HEK293 (cell line): ENCODE measurements at regions not wholly inside any gene's neighbourhood (a gene's known extent, or its start where the extent isn't known, plus 50 kb on each side); places are given as distances from the start of the nearest gene placed in this dataset.

ENCODE experiments used
- CTCF ChIA-PET: fragments of 350-600 bp; formaldehyde crosslinking; extraction: SDS; loops from one replicate; lab custom pipeline; 2021; ENCODE audit warnings: antibody characterized with exemption; lab: Yijun Ruan, JAX
- POLR2A ChIA-PET: fragments of 300-600 bp; formaldehyde crosslinking; extraction: SDS; loops from one replicate; lab custom pipeline; 2020; ENCODE audit warnings: antibody characterized with exemption, inconsistent platforms; lab: Yijun Ruan, JAX
- H3K27ac ChIP-seq: fragments of 200-500 bp; sonication (Bioruptor generic); 2 replicates; pipeline ENCODE4 v1.5.1; 2014; ENCODE audit warnings: low read depth, low read length, control low read depth, inconsistent platforms; ENCODE audit errors: extremely low read depth
- H3K36me3 ChIP-seq, 2 experiments: fragments of 200-500 bp in 1 of 2; sonication (Bioruptor generic) in 1 of 2; 1 replicate in 1 of 2; 2 replicates in 1 of 2; pipeline ENCODE4 v1.5.1; 2014 to 2017; ENCODE audit warnings: inconsistent platforms in 2 of 2, low read length in 2 of 2; ENCODE audit not compliant: control insufficient read depth in 2 of 2, insufficient read depth in 1 of 2
- H3K4me1 ChIP-seq: fragments of 200-500 bp; sonication (Bioruptor generic); 2 replicates; pipeline ENCODE4 v1.5.1; 2014; ENCODE audit warnings: mild to moderate bottlenecking, low read length, inconsistent platforms; ENCODE audit not compliant: control insufficient read depth, insufficient read depth
- H3K4me3 ChIP-seq: 2 replicates; pipeline ENCODE4 v1.5.1; 2011; ENCODE audit warnings: low read depth, mild to moderate bottlenecking, control low read depth, low read length, moderate library complexity
- H3K9me3 ChIP-seq: fragments of 200-500 bp; sonication (Bioruptor generic); 2 replicates; pipeline ENCODE4 v1.5.1; 2014; ENCODE audit warnings: low read depth, low read length, inconsistent platforms; ENCODE audit not compliant: control insufficient read depth, insufficient read depth
- KLF16 ChIP-seq: fragments of 450-650 bp; formaldehyde crosslinking; IDR thresholded peaks from 2 replicates; pipeline ENCODE4 v1.5.1; 2017; ENCODE audit warnings: missing biosample characterization, missing genetic modification characterization
- KLF9 ChIP-seq: fragments of 450-650 bp; formaldehyde crosslinking; IDR thresholded peaks from 2 replicates; pipeline ENCODE4 v1.5.1; 2016; ENCODE audit warnings: missing biosample characterization, missing genetic modification characterization, low read depth
- REPIN1 ChIP-seq: fragments of 450-650 bp; formaldehyde crosslinking; IDR thresholded peaks from 2 replicates; pipeline ENCODE4 v1.5.1; 2017; ENCODE audit warnings: missing biosample characterization, missing genetic modification characterization, low read depth
- SCRT1 ChIP-seq: fragments of 450-650 bp; formaldehyde crosslinking; IDR thresholded peaks from 2 replicates; pipeline ENCODE4 v1.5.1; 2016; ENCODE audit warnings: missing biosample characterization, missing genetic modification characterization, borderline replicate concordance
- SETDB1 ChIP-seq: IDR thresholded peaks from one replicate; pipeline ENCODE4 v1.6.1; 2017; ENCODE audit warnings: mild to moderate bottlenecking, low read length, moderate library complexity, mixed read lengths; ENCODE audit not compliant: insufficient read length
- ZBTB21 ChIP-seq: fragments of 450-650 bp; formaldehyde crosslinking; IDR thresholded peaks from 2 replicates; pipeline ENCODE4 v1.5.1; 2017; ENCODE audit warnings: missing biosample characterization, missing genetic modification characterization
- ZFP69B ChIP-seq: fragments of 450-650 bp; formaldehyde crosslinking; IDR thresholded peaks from 2 replicates; pipeline ENCODE4 v1.5.1; 2016; ENCODE audit warnings: missing biosample characterization, missing genetic modification characterization
- ZNF133 ChIP-seq: fragments of 450-650 bp; formaldehyde crosslinking; IDR thresholded peaks from 2 replicates; pipeline ENCODE4 v1.5.1; 2016; ENCODE audit warnings: missing biosample characterization, missing genetic modification characterization
- ZNF138 ChIP-seq: fragments of 450-650 bp; formaldehyde crosslinking; IDR thresholded peaks from 2 replicates; pipeline ENCODE4 v1.5.1; 2016; ENCODE audit warnings: missing biosample characterization, missing genetic modification characterization, borderline replicate concordance
- ZNF155 ChIP-seq: fragments of 450-650 bp; formaldehyde crosslinking; IDR thresholded peaks from 2 replicates; pipeline ENCODE4 v1.5.1; 2016; ENCODE audit warnings: missing biosample characterization, missing genetic modification characterization
- ZNF169 ChIP-seq: fragments of 450-650 bp; formaldehyde crosslinking; IDR thresholded peaks from 2 replicates; pipeline ENCODE4 v1.5.1; 2016; ENCODE audit warnings: missing biosample characterization, missing genetic modification characterization
- ZNF214 ChIP-seq: fragments of 450-650 bp; formaldehyde crosslinking; IDR thresholded peaks from 2 replicates; pipeline ENCODE4 v1.5.1; 2017; ENCODE audit warnings: missing biosample characterization, mild to moderate bottlenecking, missing genetic modification characterization, borderline replicate concordance
- ZNF23 ChIP-seq: fragments of 450-650 bp; formaldehyde crosslinking; IDR thresholded peaks from 2 replicates; pipeline ENCODE4 v1.5.1; 2016; ENCODE audit warnings: missing biosample characterization, missing genetic modification characterization, borderline replicate concordance
- ZNF544 ChIP-seq: fragments of 450-650 bp; formaldehyde crosslinking; IDR thresholded peaks from 2 replicates; pipeline ENCODE4 v1.5.0; 2017; ENCODE audit warnings: missing biosample characterization, missing genetic modification characterization
- ZNF585B ChIP-seq: fragments of 450-650 bp; formaldehyde crosslinking; IDR thresholded peaks from 2 replicates; pipeline ENCODE4 v1.5.1; 2016; ENCODE audit warnings: missing biosample characterization, missing genetic modification characterization
- ZNF621 ChIP-seq: fragments of 450-650 bp; formaldehyde crosslinking; IDR thresholded peaks from 2 replicates; pipeline ENCODE4 v1.5.1; 2017; ENCODE audit warnings: missing biosample characterization, missing genetic modification characterization
- ZNF658 ChIP-seq: fragments of 450-650 bp; formaldehyde crosslinking; IDR thresholded peaks from 2 replicates; pipeline ENCODE4; 2016; ENCODE audit warnings: missing biosample characterization, missing genetic modification characterization
- ZNF701 ChIP-seq: fragments of 450-650 bp; formaldehyde crosslinking; IDR thresholded peaks from 2 replicates; pipeline ENCODE4 v1.5.1; 2016; ENCODE audit warnings: missing biosample characterization, missing genetic modification characterization
- ZNF843 ChIP-seq: fragments of 450-650 bp; formaldehyde crosslinking; IDR thresholded peaks from 2 replicates; pipeline ENCODE4 v1.5.1; 2016; ENCODE audit warnings: missing biosample characterization, missing genetic modification characterization
- TF ChIP-seq, protein P1 (sequence below): fragments of 450-650 bp; formaldehyde crosslinking; IDR thresholded peaks from 2 replicates; pipeline ENCODE4 v1.5.1; 2016; ENCODE audit warnings: missing biosample characterization, missing genetic modification characterization, borderline replicate concordance
- TF ChIP-seq, protein P2 (sequence below): fragments of 450-650 bp; formaldehyde crosslinking; IDR thresholded peaks from 2 replicates; pipeline ENCODE4 v1.5.1; 2016; ENCODE audit warnings: missing biosample characterization, missing genetic modification characterization
- TF ChIP-seq, protein P3 (sequence below): fragments of 450-650 bp; formaldehyde crosslinking; IDR thresholded peaks from 2 replicates; pipeline ENCODE4 v1.5.1; 2017; ENCODE audit warnings: missing biosample characterization, mild to moderate bottlenecking, missing genetic modification characterization, moderate library complexity
- TF ChIP-seq, protein P4 (sequence below): fragments of 450-650 bp; formaldehyde crosslinking; IDR thresholded peaks from 2 replicates; pipeline ENCODE4 v1.5.1; 2016; ENCODE audit warnings: missing biosample characterization, missing genetic modification characterization

DNA sequence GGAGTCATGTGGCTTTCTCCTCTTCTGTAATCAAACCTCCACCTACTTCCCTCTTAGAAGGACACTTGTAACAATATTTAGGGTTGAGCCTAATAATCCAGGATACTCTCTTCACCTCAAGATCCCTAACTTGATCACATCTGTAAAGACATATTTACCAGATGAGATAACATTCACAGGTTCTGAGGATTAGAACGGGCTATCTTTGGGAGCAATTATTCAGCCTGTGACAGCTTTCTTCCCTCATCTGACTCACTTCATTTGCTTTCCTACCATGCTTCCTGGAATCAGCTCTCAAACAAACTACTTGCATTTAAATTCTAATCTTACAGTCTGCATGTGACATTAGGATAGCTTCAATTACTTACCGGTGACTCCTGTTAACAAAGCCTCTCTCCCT lies 133.5 kb upstream of the NDST3 start (continued):
- TF ChIP-seq ZNF843: no peak
- TF ChIP-seq ZNF138 (tag by site-specific recombination): no peak
- no peak for TF ChIP-seq ZNF133 (tag by site-specific recombination)

DNA sequence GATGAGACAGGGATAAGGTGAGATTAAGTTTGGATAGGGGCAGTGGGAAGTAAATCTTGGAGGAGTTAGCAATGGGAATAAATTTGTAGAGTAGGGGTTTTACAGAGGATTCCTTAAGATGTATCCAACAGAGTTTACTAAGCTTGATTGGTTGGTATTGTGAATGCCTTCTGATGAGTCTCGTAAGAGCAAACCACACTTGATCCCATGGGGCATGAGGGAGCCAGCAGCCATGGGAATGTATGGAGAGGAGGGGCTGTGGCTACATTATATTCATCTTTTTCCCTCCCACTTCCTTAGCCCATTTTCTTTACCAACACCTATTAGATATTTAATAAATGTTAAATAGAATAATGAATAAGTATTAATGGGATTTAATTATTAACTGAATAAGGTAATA lies 126.6 kb upstream of the NDST3 start:
- Histone ChIP-seq H3K4me1 (no peaks in the 10 kb centered on the region), H3K27ac (no peak overlapping the region), H3K4me3 (no peak overlapping the region), H3K9me3 (no peaks in the 10 kb centered on the region), H3K36me3 (no peaks in the 10 kb centered on the region)
- CTCF ChIA-PET: no interaction called here
- TF ChIP-seq KLF9 (tag by site-specific recombination) (no peak), ZNF23 (no peak), ZNF658 (tag by site-specific recombination) (no peak), ZNF169 (tag by site-specific recombination) (no peak)
- TF ChIP-seq, protein P1, sequence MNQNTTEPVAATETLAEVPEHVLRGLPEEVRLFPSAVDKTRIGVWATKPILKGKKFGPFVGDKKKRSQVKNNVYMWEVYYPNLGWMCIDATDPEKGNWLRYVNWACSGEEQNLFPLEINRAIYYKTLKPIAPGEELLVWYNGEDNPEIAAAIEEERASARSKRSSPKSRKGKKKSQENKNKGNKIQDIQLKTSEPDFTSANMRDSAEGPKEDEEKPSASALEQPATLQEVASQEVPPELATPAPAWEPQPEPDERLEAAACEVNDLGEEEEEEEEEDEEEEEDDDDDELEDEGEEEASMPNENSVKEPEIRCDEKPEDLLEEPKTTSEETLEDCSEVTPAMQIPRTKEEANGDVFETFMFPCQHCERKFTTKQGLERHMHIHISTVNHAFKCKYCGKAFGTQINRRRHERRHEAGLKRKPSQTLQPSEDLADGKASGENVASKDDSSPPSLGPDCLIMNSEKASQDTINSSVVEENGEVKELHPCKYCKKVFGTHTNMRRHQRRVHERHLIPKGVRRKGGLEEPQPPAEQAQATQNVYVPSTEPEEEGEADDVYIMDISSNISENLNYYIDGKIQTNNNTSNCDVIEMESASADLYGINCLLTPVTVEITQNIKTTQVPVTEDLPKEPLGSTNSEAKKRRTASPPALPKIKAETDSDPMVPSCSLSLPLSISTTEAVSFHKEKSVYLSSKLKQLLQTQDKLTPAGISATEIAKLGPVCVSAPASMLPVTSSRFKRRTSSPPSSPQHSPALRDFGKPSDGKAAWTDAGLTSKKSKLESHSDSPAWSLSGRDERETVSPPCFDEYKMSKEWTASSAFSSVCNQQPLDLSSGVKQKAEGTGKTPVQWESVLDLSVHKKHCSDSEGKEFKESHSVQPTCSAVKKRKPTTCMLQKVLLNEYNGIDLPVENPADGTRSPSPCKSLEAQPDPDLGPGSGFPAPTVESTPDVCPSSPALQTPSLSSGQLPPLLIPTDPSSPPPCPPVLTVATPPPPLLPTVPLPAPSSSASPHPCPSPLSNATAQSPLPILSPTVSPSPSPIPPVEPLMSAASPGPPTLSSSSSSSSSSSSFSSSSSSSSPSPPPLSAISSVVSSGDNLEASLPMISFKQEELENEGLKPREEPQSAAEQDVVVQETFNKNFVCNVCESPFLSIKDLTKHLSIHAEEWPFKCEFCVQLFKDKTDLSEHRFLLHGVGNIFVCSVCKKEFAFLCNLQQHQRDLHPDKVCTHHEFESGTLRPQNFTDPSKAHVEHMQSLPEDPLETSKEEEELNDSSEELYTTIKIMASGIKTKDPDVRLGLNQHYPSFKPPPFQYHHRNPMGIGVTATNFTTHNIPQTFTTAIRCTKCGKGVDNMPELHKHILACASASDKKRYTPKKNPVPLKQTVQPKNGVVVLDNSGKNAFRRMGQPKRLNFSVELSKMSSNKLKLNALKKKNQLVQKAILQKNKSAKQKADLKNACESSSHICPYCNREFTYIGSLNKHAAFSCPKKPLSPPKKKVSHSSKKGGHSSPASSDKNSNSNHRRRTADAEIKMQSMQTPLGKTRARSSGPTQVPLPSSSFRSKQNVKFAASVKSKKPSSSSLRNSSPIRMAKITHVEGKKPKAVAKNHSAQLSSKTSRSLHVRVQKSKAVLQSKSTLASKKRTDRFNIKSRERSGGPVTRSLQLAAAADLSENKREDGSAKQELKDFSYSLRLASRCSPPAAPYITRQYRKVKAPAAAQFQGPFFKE: no peak
- POLR2A ChIA-PET: no interaction called here

DNA sequence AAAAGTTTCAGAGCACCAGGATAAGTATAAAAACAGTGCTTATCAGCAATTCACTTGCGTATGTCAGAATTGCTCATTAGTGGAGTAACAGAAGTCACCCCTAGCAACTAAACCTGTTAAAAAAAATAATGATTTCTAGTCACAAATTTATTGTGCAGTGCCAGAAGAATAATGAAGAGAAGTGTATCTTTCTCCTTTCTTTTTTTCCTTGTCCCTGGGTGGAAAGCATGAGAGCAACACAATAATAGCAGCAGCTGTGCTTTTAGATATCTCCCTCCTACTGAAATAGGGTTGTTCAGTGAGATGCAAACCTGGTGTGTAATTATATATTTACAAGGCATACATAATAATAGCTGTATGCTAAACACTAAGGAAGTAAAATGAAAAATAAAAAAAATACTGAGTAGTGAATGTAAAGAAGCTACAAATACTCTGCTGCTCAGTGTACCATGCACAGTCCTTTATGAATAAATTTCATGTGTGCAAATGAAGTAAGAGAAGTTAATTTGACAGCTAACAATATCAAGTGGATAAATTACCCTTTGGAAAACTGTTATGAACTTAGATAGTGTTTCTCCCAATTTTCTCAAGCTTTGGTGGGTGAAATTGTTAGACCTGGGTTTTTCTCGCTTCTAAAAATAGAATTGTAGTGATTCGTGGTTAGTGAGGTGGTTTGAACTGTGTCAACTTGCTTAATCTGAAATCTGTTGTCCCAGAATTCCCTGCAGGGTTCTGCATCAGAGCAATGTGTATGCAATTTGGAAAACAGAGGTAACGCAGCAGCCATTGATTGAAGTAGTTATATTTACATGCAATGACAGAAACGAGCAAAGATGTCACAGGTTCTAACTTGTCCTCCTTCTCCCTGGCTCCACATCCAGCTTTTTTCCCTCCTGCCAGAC lies 125.7 kb upstream of the NDST3 start:
- Histone ChIP-seq H3K4me3 (no peak overlapping the region), H3K4me1 (no peaks in the 10 kb centered on the region), H3K36me3 (no peaks in the 10 kb centered on the region), H3K27ac (no peak overlapping the region), H3K9me3 (no peaks in the 10 kb centered on the region)
- CTCF ChIA-PET: no interaction called here
- TF ChIP-seq, protein P2, sequence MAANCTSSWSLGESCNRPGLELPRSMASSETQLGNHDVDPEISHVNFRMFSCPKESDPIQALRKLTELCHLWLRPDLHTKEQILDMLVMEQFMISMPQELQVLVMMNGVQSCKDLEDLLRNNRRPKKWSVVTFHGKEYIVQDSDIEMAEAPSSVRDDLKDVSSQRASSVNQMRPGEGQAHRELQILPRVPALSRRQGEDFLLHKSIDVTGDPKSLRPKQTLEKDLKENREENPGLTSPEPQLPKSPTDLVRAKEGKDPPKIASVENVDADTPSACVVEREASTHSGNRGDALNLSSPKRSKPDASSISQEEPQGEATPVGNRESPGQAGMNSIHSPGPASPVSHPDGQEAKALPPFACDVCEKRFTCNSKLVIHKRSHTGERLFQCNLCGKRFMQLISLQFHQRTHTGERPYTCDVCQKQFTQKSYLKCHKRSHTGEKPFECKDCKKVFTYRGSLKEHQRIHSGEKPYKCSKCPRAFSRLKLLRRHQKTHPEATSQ: no peak
- TF ChIP-seq SETDB1: no peak
- TF ChIP-seq ZNF155 (tag by site-specific recombination): no peak
- TF ChIP-seq ZNF621: no peak
- TF ChIP-seq ZNF585B (tag by site-specific recombination): no peak
- no peak for TF ChIP-seq ZNF133 (tag by site-specific recombination)
- TF ChIP-seq ZNF544: no peak
- TF ChIP-seq, protein P3, sequence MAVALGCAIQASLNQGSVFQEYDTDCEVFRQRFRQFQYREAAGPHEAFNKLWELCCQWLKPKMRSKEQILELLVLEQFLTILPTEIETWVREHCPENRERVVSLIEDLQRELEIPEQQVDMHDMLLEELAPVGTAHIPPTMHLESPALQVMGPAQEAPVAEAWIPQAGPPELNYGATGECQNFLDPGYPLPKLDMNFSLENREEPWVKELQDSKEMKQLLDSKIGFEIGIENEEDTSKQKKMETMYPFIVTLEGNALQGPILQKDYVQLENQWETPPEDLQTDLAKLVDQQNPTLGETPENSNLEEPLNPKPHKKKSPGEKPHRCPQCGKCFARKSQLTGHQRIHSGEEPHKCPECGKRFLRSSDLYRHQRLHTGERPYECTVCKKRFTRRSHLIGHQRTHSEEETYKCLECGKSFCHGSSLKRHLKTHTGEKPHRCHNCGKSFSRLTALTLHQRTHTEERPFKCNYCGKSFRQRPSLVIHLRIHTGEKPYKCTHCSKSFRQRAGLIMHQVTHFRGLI (tag by site-specific recombination): no peak
- TF ChIP-seq ZNF701 (tag by site-specific recombination): no peak
- TF ChIP-seq, protein P4, sequence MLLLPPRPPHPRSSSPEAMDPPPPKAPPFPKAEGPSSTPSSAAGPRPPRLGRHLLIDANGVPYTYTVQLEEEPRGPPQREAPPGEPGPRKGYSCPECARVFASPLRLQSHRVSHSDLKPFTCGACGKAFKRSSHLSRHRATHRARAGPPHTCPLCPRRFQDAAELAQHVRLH: no peak
- TF ChIP-seq ZNF214: no peak
- TF ChIP-seq ZFP69B (tag by site-specific recombination): no peak
- no peak for TF ChIP-seq SCRT1 (tag by site-specific recombination)
- no peak for TF ChIP-seq ZBTB21
- no peak for TF ChIP-seq REPIN1 (tag by site-specific recombination)
- TF ChIP-seq KLF16: no peak
- POLR2A ChIA-PET: no interaction called here
